ENCODE measurements at regions not wholly inside any gene's neighbourhood (a gene's known extent, or its start where the extent isn't known, plus 50 kb on each side); places are given as distances from the start of the nearest gene placed in this dataset.

DNA sequence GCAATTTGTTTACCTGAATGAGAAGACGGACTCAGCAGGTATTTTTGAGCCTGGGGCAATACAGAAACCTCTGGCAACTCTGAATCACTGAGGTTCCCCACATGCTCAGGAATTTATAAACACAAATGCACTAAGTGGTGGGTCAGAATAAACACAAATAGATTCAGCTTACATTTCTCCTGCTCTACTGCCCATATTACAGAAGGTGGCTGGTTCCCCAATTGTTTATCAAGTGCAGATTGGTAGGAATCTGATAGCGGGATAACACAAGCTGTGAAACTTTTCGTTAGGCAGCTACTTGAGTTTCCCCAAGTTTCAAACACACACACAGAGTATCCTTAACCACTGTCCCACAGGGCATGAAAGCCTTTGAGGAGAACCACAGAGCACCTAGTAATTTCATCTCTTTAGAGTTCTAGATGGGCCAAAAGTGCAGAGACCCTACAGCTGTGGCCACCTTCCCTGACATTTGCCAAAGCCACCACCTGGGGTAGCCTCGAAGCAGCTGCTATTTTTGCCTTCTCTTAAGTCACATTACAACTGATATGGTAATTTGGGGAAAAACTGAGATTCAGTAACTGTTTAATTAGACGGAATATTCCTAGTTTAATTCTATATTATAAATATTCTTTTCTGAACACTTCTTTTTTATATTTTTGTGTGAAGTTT, 204.2 kb upstream of the PTCHD4 start:
- no peak for DNase-seq (ENCODE audit: low read depth, low spot score)
- no peak overlapping the region for H3K4me3 ChIP-seq (ENCODE audit: insufficient read length, low read depth)
- H3K4me1 ChIP-seq (ENCODE audit: insufficient read depth, insufficient read length): no peaks in the 10 kb centered on the region
- no peaks in the 10 kb centered on the region for H3K9me3 ChIP-seq (ENCODE audit: insufficient read depth, low read length)
- no peak for TF ChIP-seq SUZ12 (IDR thresholded peaks at IDR 0.05; ENCODE audit: extremely low read depth, insufficient read depth, insufficient read length)
- no peak for TF ChIP-seq ZNF274 (IDR thresholded peaks at IDR 0.05; ENCODE audit: low read depth, low read length)
- no peak for TF ChIP-seq YY1 (IDR thresholded peaks at IDR 0.05; ENCODE audit: insufficient read depth, insufficient read length)
- no peaks in the 10 kb centered on the region for H3K36me3 ChIP-seq (ENCODE audit: insufficient read depth, insufficient read length, low read length)
- no peaks in the 10 kb centered on the region for H3K27me3 ChIP-seq (ENCODE audit: insufficient read depth, insufficient read length)
- H3K9ac ChIP-seq (ENCODE audit: insufficient read length, low read depth): no peak overlapping the region

- H3K9ac ChIP-seq (ENCODE audit: insufficient read length, low read depth): no peak overlapping the region
- H3K9me3 ChIP-seq (ENCODE audit: insufficient read depth, low read length): no peaks in the 10 kb centered on the region
- no peaks in the 10 kb centered on the region for H3K4me1 ChIP-seq (ENCODE audit: insufficient read depth, insufficient read length)
- H3K36me3 ChIP-seq (ENCODE audit: insufficient read depth, insufficient read length, low read length): no peaks in the 10 kb centered on the region
- no peaks in the 10 kb centered on the region for H3K27me3 ChIP-seq (ENCODE audit: insufficient read depth, insufficient read length)
- TF ChIP-seq ZNF274 (IDR thresholded peaks at IDR 0.05; ENCODE audit: low read depth, low read length): no peak
- no peak for TF ChIP-seq YY1 (IDR thresholded peaks at IDR 0.05; ENCODE audit: insufficient read depth, insufficient read length)
- TF ChIP-seq SUZ12 (IDR thresholded peaks at IDR 0.05; ENCODE audit: extremely low read depth, insufficient read depth, insufficient read length): no peak
- no peak for DNase-seq (ENCODE audit: low read depth, low spot score)
- H3K4me3 ChIP-seq (ENCODE audit: insufficient read length, low read depth): no peak overlapping the region
These were observed 200.3 kb upstream of the PTCHD4 start for GRCh38 chr6:48311301-48311700.

- Histone ChIP-seq H3K9ac (ENCODE audit: insufficient read length, low read depth) (no peak overlapping the region), H3K9me3 (ENCODE audit: insufficient read depth, low read length) (peaks cover 9% of the 10 kb centered on the region; the same call in 1 of the 2 replicates), H3K36me3 (ENCODE audit: insufficient read depth, insufficient read length, low read length) (no peaks in the 10 kb centered on the region), H3K4me1 (ENCODE audit: insufficient read depth, insufficient read length) (no peaks in the 10 kb centered on the region), H3K27me3 (ENCODE audit: insufficient read depth, insufficient read length) (no peaks in the 10 kb centered on the region), H3K4me3 (ENCODE audit: insufficient read length, low read depth) (no peak overlapping the region)
- TF ChIP-seq ZNF274 (IDR thresholded peaks at IDR 0.05; ENCODE audit: low read depth, low read length) (no peak), YY1 (IDR thresholded peaks at IDR 0.05; ENCODE audit: insufficient read depth, insufficient read length) (no peak), SUZ12 (IDR thresholded peaks at IDR 0.05; ENCODE audit: extremely low read depth, insufficient read depth, insufficient read length) (no peak)
- no peak for DNase-seq (ENCODE audit: low read depth, low spot score)
These were observed 196.6 kb upstream of the PTCHD4 start for GRCh38 chr6:48307573-48307972.

DNA sequence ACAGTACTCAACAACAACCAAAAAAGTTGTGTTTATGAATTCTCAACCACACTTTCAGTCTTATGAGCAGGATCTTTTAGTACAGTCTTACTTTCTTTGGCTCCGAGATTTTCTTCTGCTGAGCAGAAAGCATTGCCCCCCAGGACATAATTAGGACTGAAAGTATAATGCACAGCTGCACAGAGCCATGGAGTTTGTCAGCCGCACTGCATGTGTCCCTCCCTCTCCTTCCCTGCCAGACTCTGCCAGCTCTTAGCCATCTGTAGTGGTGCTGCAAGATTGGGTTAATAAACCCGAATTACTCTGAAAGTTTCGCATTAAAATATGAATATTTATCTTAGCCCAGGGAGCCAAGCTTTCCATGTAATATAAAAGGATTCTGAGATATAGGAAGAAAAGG, 179.6 kb upstream of the PTCHD4 start:
- DNase-seq (ENCODE audit: low read depth, low spot score): no peak
- TF ChIP-seq SUZ12 (IDR thresholded peaks at IDR 0.05; ENCODE audit: extremely low read depth, insufficient read depth, insufficient read length) (no peak), ZNF274 (IDR thresholded peaks at IDR 0.05; ENCODE audit: low read depth, low read length) (no peak), YY1 (IDR thresholded peaks at IDR 0.05; ENCODE audit: insufficient read depth, insufficient read length) (no peak)
- Histone ChIP-seq H3K27me3 (ENCODE audit: insufficient read depth, insufficient read length) (no peaks in the 10 kb centered on the region), H3K36me3 (ENCODE audit: insufficient read depth, insufficient read length, low read length) (no peaks in the 10 kb centered on the region), H3K9ac (ENCODE audit: insufficient read length, low read depth) (no peak overlapping the region), H3K4me3 (ENCODE audit: insufficient read length, low read depth) (no peak overlapping the region), H3K9me3 (ENCODE audit: insufficient read depth, low read length) (no peaks in the 10 kb centered on the region; the same call in 1 of the 2 replicates), H3K4me1 (ENCODE audit: insufficient read depth, insufficient read length) (no peaks in the 10 kb centered on the region)

DNA sequence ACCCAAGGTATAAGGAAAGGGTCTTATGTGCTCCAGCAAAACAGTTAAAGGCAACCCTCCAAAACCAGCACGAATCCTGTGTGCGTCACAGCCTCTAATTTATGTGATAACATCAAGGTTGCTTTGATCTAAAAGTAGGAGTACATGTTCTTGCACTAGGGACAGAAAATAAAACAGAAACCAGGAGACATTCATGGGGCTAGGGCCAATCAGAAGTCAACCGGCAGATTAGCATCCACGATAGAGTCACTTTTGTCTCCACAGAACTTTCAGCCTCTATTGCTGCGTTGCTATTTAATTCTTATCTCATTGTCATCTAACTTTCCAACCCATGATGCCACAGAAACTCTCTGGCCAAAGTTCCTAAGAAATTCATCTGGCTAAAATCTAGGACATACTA, 178.8 kb upstream of the PTCHD4 start:
- Histone ChIP-seq H3K4me3 (ENCODE audit: insufficient read length, low read depth) (no peak overlapping the region), H3K36me3 (ENCODE audit: insufficient read depth, insufficient read length, low read length) (no peaks in the 10 kb centered on the region), H3K9me3 (ENCODE audit: insufficient read depth, low read length) (no peaks in the 10 kb centered on the region; the same call in 1 of the 2 replicates), H3K4me1 (ENCODE audit: insufficient read depth, insufficient read length) (no peaks in the 10 kb centered on the region), H3K27me3 (ENCODE audit: insufficient read depth, insufficient read length) (no peaks in the 10 kb centered on the region), H3K9ac (ENCODE audit: insufficient read length, low read depth) (no peak overlapping the region)
- no peak for DNase-seq (ENCODE audit: low read depth, low spot score)
- no peak for TF ChIP-seq SUZ12 (IDR thresholded peaks at IDR 0.05; ENCODE audit: extremely low read depth, insufficient read depth, insufficient read length)
- no peak for TF ChIP-seq YY1 (IDR thresholded peaks at IDR 0.05; ENCODE audit: insufficient read depth, insufficient read length)
- TF ChIP-seq ZNF274 (IDR thresholded peaks at IDR 0.05; ENCODE audit: low read depth, low read length): no peak

GRCh38 chr6:48281217-48281616, 170.2 kb upstream of the PTCHD4 start:
- Histone ChIP-seq H3K9me3 (ENCODE audit: insufficient read depth, low read length) (no peaks in the 10 kb centered on the region), H3K4me3 (ENCODE audit: insufficient read length, low read depth) (no peak overlapping the region), H3K27me3 (ENCODE audit: insufficient read depth, insufficient read length) (no peaks in the 10 kb centered on the region), H3K4me1 (ENCODE audit: insufficient read depth, insufficient read length) (no peaks in the 10 kb centered on the region), H3K9ac (ENCODE audit: insufficient read length, low read depth) (no peak overlapping the region), H3K36me3 (ENCODE audit: insufficient read depth, insufficient read length, low read length) (no peaks in the 10 kb centered on the region)
- TF ChIP-seq ZNF274 (IDR thresholded peaks at IDR 0.05; ENCODE audit: low read depth, low read length) (no peak), SUZ12 (IDR thresholded peaks at IDR 0.05; ENCODE audit: extremely low read depth, insufficient read depth, insufficient read length) (no peak), YY1 (IDR thresholded peaks at IDR 0.05; ENCODE audit: insufficient read depth, insufficient read length) (no peak)
- DNase-seq (ENCODE audit: low read depth, low spot score): no peak

DNA sequence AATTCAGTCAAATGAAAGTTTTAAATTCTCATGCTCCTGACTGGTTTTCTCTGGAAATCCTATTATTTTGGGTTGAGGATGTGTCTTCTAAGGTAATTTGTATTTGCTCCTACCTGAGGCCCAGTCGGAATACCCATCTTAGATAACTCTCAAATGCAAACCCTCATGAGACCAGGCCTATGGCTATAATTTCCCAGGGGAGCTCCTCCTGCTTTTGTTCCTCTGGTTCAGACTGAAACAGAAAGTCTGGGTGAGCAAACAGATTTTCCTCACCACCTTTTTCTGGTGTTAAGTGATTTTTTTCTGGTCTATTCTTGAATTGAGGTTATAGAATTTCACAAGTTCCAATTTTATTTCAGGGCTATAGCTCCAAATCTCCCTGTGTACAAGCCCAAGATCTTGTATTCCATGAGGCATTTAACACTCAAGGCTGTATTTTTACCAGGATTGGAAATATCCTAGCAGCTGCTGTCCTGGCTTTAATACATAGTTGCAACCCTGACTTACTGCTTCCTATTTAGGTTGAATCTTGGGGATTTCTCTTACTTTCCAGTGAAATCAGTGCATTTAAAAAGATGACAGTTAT, 169.1 kb upstream of the PTCHD4 start:
- TF ChIP-seq SUZ12 (IDR thresholded peaks at IDR 0.05; ENCODE audit: extremely low read depth, insufficient read depth, insufficient read length) (no peak), ZNF274 (IDR thresholded peaks at IDR 0.05; ENCODE audit: low read depth, low read length) (no peak), YY1 (IDR thresholded peaks at IDR 0.05; ENCODE audit: insufficient read depth, insufficient read length) (no peak)
- Histone ChIP-seq H3K4me1 (ENCODE audit: insufficient read depth, insufficient read length) (no peaks in the 10 kb centered on the region), H3K27me3 (ENCODE audit: insufficient read depth, insufficient read length) (no peaks in the 10 kb centered on the region), H3K9ac (ENCODE audit: insufficient read length, low read depth) (no peak overlapping the region), H3K9me3 (ENCODE audit: insufficient read depth, low read length) (no peaks in the 10 kb centered on the region), H3K4me3 (ENCODE audit: insufficient read length, low read depth) (no peak overlapping the region), H3K36me3 (ENCODE audit: insufficient read depth, insufficient read length, low read length) (no peaks in the 10 kb centered on the region)
- no peak for DNase-seq (ENCODE audit: low read depth, low spot score)

Data from NT2/D1 (cell line).